ENCODE measurements at regions not wholly inside any gene's neighbourhood (a gene's known extent, or its start where the extent isn't known, plus 50 kb on each side); places are given as distances from the start of the nearest gene placed in this dataset.

DNA sequence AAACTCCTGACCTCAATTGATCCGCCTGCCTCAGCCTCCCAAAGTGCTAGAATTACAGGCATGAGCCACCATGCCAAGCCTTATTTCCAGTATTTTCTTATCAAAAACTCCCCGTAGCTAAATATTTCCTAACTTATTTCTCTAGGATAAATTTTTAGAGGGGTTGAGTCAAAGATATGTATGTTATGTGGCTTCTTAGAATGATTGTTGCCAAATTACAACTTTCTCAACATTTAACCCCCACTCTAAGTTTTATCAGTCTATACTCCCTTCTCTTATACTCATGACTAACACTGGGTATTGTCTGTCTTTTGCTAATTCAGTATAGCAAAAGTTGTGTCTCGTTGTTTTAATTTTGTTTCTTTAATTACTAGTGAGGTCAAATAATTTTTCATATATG, 187.7 kb upstream of the LNX1 start:
- TF ChIP-seq CTCF (IDR thresholded peaks at IDR 0.05) (no peak), EP300 (IDR thresholded peaks at IDR 0.05) (no peak), POLR2A (IDR thresholded peaks at IDR 0.05) (no peak)

Data from tibial nerve (tissue), 4 donors.